NB4 (cell line): ENCODE measurements at regions not wholly inside any gene's neighbourhood (a gene's known extent, or its start where the extent isn't known, plus 50 kb on each side); places are given as distances from the start of the nearest gene placed in this dataset.

Source experiments
- CTCF ChIP-seq: IDR thresholded peaks from one replicate; pipeline ENCODE4 v1.5.1; 2012; ENCODE audit warnings: low read depth, low read length
- MAX ChIP-seq: IDR thresholded peaks from 2 replicates; pipeline ENCODE4 v1.6.1; 2011; ENCODE audit warnings: low read depth, low read length
- MYC ChIP-seq: IDR thresholded peaks from 2 replicates; pipeline ENCODE4 v1.6.1; 2011; ENCODE audit warnings: low read depth, low read length
- POLR2A ChIP-seq: IDR thresholded peaks from 2 replicates; pipeline ENCODE4 v1.6.1; 2011; ENCODE audit warnings: mild to moderate bottlenecking; ENCODE audit not compliant: insufficient read length; ENCODE audit errors: extremely low read depth

- TF ChIP-seq POLR2A (no peak), MAX (no peak), CTCF (no peak), MYC (no peak)
Measured at GRCh38 chr1:73801912-73802429, 396.0 kb downstream of the LRRIQ3 start.
